ENCODE measurements at regions not wholly inside any gene's neighbourhood (a gene's known extent, or its start where the extent isn't known, plus 50 kb on each side); places are given as distances from the start of the nearest gene placed in this dataset.

DNA sequence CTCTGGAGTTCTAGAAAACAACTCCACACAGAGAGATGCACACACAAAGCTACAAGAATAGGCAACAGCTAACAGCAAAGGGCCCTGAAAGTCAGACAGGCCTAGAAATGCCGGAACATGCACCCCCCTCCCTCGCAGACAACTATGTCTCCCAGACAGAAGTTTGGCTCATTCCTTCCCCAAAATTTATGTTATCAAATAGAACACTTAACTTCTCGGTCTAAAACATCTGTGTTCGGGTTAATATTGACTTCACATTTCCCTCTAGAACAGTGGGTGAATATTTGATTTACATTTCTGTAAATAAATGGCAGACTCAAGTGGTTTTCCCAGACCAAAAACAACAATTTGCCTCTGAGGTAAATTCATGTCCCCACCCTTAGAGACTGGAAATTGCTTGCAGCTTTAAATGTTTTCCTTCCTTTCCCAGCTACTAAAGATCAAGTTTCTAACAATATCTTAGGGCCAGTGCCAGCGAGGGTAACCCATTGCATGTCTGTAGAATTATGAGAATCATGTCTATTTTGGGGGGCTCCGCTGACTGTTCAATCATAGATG, 92.5 kb upstream of the INHBA start:
- no peak for DNase-seq (ENCODE audit: low read depth)

DNA sequence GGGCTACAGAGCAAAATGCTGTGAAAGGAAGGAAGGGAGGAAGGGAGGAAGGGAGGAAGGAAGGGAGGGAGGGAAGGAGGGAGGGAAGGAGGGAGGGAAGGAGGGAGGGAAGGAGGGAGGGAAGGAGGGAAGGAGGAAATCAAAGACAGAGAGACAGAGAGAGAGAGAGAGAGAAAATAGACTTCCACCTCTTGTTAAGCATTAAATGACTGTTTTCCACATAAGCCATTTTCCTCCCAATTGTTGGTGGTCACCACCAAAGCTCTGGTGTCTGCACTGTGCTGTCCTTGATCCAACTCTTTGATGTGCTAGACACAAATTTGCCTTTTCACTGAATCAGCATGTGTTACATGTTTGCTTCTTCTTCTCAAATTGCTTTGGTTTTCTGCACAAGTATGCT, 90.7 kb upstream of the INHBA start:
- no peak for DNase-seq (ENCODE audit: low read depth)

DNA sequence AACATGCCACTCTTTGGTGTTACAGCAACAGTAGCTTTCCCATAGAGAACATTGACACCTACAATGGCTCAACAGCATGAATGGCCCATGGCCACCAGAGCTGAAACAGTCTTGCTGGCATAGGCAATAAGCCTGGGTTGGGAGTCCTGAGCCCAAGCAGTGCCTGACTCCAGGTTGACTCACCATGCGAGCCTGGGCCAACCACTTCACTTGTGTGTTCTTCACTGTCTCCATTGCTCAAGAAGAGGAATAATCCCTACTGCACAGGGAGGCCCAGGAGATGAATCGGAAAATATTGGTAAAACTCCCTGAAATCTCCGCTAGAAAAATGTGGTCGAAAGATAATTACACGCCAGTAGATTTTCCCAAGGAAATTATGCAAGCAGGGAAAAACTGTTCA, 89.2 kb upstream of the INHBA start:
- DNase-seq (ENCODE audit: low read depth): no peak

DNA sequence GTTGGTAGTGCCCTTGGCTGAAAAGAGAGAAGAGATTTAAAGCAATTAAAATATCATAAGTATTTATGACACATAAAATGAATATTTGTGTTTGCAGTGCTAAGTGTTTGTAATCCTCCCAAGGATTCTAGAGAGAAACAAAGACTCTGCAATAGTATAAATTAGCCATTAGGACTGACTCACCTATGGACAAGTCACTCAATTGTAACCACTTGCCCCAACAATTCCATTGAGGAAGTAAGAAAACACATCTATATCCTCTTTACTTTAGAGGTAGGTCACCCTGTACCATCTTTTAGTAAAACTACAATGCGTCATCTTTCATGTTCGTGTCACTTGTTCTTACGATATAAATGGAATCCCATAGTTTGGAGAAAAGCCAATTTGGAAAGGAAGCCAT, 85.7 kb upstream of the INHBA start:
- DNase-seq (ENCODE audit: low read depth): no peak

DNA sequence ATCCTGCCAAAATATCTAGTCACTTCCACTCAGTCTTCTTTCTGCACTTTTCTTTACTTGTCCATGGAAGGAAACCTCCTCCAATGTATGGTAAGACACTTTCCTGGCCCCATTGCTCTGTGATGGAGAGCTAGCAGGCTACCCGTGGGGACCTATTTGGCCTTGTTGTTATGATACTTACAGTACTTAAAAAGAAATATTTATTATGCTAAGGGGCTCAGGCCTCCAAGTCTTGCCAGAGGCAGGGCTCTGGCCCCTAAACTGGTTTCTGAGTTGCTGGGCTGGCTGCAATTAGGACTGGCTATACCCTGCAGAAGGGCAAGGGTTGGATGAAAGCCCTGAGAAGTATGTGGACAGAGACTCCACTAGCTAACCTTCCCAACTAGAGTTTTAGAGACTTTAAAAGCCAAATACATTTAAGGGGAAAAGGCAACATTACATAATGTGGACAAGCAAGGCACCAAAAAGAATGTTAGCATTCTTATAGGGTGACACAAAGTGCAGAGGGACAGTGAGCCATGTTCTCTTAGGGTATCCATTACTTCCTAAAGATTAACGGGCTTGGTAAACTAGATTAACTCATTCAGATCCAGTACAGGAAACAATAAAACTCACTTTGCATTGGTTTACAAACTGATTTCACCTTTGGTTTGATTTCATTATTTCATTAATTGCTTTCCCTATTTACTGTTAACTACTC, 84.9 kb upstream of the INHBA start:
- DNase-seq (ENCODE audit: low read depth): no peak

DNA sequence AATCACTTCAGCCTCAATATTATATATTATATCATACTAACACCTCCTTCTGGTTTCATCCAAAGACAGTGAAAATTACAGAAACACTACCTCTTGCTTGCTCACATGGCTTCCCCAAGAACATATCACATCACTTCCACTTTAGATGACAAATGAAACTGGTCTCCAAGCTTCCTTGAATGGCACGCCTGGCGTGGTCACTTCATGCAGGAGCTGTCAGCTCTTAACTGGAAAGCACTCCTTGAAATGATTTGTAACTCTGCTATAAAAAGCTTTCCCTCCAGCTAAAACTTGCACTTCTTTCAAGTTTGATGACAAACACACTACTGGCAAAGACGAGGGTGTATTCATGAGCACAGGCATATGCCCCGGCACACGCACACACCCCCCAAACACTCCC, 84.1 kb upstream of the INHBA start:
- DNase-seq (ENCODE audit: low read depth): no peak

DNA sequence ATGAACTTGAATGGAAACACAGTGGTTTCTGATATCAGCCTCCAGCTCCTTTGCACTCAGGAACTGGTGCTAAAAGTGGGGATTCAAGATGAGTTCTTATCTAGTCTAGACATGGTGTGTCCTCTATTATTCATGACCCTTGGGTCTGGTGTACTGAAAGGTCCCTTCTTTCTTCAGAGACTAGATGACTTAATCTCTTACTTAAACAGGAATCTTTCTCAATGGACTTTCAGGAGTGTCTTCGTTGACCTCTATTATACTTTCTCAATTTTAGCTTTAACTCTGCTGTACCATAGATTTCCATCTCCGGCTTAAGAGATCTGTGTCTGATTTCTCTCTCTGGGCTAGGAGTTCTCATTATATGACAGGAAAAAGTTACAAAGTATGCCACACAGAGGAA, 83.5 kb upstream of the INHBA start:
- no peak for DNase-seq (ENCODE audit: low read depth)

DNA sequence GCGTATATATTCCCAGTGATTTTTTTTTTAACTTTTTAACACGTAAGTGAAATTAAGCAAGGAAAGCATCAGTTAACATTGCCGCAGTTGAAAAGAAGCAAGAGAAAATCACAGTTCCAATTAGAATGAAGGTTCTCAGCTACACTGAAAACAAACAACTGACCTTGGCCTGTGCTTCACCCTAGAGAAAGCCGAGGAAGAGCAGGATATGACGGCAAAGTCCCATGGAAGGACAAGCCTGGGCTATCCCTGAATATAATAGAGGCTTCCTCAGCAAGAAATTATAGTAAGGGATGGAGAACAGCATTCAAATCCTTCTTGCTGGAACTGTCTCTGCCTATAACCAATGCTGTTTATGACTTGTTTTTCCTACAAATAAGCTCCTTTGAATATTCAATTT, 83.0 kb upstream of the INHBA start:
- DNase-seq (ENCODE audit: low read depth): no peak

DNA sequence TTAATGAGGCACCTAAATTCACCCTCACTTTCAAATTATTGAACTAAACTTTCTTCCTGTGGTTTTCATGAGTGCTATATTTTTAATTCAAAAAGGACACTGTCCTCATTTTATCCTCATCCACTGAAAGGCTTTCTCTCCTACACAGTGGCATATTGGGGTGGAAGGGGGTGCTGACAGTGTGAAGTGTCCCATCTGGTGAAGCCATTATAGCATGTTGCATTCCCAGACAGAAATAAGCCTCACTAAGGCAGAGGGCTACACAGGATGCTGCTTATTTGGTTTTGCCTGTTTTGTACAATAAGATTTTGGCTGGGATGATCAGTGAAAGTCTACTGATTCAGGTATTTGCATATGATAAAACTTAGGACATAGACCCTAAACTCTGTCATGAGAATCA, 82.4 kb upstream of the INHBA start:
- no peak for DNase-seq (ENCODE audit: low read depth)

DNA sequence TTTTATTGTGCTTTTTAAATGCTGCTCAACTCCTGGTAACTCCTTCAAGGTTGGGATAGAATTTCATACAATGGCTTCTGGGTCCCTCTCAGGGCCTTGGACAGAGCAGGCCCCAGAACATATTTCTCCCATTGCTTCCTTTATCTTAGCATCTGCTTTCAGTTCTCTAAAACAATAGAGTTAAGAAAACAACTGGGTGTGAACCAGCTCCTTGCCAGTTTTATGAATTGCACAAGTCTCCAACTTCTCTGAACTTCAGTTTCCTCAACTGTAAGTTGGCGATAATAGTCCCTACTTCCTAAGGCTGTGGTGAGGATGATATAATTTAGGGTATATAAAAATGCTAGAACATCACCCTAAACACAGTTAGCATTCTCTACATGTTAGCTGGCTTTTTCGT, 77.0 kb upstream of the INHBA start:
- no peak for DNase-seq (ENCODE audit: low read depth)

DNA sequence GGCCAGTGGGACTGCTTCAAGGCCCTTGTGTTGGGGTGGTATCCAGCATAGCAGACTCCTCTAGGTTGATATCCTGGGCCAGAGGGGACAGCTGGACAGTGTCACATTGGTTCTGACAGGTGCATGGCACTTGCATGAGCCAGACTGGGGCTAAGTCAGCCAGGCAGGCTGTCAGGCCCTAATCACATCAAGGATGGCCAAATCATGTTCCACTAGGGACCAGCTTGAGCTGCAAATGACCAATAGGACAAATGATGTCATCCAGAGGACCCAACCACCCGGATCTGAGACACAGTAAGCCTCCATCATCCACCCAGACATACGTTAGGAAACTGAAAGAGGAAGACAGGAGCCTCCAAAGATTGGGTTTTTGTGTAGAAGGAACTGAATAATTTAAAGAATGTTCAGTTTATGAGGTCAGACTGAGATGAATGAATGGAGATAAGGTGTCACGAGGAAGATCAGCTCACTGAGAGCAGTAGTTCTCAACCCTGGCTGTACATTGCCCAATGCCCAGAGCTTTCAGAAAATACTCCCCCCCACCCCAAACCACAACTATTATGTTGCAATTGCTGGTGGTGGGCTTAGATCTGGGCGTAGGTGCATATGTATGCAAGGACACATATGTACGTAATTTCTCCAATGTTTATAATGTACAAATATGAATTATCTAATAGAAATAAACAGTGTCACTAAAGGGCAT, 75.2 kb upstream of the INHBA start:
- DNase-seq (ENCODE audit: low read depth): no peak

DNA sequence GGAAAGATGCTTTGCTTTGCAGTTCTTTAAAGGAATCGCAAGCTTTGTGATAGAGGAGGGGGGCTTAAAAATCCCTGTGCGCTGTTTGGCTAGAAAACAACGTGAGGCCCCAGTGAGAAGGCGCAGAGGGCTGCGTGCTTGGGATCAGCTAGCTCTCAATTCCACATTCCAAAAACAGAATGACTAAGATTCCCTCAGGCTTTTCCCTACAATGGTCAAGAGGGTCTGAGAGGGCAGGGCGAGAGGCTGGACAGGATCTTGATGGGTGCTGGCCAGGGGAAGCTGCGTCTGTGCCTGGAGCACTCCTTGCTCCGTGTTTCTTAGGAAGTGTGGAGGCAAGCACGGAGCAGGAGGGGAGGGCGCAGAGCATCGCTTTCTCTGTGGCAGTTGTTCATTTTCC, 72.1 kb upstream of the INHBA start:
- no peak for DNase-seq (ENCODE audit: low read depth)

DNA sequence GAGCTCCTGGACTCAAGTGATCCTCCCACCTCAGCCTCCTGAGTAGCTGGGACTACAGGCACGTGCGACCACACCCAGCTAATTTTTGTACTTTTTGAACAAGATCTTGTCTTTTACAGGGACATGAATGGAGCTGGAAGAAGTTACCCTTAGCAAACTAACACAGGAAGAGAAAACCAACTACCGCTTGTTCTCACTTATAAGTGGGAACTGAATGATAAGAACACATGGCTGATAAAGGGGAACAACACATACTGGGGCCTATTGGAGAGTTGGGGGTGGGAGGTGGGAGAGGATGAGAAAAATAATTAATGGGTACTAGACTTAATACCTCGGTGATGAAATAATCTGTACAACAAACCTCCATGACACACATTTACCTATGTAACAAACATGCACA, 70.9 kb upstream of the INHBA start:
- DNase-seq (ENCODE audit: low read depth): no peak

DNA sequence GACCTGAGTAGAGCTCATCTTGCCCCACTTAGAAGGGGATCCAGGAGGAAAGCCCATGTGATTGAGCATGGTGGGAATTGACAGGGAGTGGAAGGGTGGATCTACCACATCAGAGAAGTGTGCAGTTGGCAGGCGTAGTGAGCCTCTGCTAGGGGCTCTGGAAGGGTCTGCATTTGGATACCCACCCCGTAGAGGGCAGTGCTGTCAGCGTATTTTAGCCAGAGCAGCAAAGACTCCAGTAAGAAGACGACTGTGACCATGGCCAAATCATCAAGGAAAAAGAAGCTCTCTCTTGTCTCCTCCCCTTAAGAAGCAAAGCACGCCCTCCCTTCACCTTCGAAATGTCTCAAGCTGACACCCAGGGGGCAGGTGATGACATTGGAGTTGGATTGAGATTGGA, 68.8 kb upstream of the INHBA start:
- DNase-seq (ENCODE audit: low read depth): no peak

DNA sequence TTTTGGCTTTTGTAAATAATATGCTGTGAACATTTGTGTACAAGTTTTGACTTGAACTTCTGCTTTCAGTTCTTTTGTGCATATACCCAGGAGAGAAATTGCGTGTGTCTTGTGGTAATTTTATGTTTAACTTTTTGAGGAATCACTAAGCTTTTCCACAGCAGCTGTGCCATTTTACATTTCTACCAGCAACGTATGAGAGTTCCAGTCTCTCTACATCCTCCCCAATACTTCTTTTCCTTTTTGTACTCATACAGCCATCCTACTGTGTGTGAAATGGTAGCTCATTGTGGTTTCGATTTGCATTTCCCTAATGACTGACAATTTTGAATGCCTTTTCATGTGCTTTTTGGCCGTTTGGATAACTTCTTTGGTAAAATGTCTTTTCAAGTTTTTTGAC, 66.3 kb upstream of the INHBA start:
- DNase-seq (ENCODE audit: low read depth): no peak

DNA sequence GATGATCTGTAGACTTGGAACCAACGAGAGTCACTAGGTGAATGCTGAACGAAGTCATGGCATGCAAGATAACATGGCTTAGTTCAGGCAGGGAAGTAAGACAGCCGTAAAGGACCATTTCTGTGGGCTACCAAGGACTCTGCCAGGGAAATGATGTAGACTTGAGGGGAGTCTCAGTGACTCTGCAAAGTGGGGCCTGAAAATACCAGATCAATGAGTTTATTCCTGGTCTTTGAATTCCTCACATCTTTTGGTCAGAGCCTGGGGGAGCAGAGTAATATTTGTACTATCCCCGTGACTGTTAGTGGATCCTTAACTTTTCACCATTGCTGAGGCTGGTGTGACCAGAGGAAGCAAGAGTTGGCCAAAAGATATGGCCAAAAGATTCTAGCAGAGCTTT, 60.7 kb upstream of the INHBA start:
- DNase-seq (ENCODE audit: low read depth): no peak

DNA sequence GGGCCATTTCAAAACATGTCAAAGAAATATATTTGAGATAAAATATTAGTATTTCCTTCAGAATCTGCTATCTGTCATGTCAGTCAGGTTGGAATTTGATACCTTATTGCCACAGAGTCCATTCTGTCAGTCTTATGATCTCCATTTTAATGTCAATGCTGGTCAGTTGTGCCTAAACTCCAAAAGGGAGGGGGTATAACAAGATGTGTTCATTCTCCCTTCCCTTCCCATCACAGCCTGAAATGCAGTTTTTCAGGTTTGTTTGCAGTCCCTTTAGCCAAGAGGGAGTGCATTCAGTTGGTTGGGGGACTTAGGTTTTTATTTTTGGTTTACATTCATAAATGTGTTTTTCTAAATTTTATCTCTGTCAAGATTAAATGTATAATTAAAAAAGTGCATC, 59.8 kb upstream of the INHBA start:
- DNase-seq (ENCODE audit: low read depth): no peak

DNA sequence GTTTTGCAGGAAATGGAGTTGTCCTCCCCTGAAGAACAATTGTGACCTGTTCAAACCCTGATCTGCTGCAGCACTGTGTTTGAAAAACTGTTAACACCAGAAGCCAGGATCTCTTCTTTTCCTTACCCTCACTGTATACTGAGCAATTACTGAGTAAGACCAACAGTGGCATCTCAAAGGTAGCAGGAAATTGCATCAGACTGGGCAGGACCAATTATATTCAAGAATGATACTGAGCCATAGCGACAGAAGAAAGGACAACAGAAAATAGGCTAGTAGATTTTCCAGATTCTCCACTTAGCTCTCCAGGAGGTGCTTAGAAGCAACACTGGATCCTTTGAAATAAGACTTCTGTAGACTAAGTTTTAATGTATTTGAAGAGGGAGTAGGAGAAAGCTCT, 57.4 kb upstream of the INHBA start:
- no peak for DNase-seq (ENCODE audit: low read depth)

DNA sequence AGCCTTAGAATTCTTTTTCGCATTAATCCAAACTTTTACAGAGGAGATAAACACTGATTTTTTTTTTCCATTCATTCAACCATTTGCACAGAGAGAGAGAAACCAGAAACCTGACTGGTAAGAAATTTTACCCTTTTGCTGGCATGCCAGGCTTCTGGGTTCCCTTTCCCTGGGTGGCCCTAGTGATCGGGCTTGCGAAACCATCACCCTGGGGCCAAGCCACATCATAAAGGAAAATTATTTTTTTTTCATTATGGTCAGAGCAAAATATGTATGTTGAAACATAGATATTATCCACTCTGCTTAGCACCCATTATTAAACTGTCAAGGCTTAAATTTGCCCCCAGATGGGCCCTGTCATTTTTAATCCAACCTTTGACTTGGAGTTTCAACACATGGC, 55.4 kb upstream of the INHBA start:
- no peak for DNase-seq (ENCODE audit: low read depth)

DNA sequence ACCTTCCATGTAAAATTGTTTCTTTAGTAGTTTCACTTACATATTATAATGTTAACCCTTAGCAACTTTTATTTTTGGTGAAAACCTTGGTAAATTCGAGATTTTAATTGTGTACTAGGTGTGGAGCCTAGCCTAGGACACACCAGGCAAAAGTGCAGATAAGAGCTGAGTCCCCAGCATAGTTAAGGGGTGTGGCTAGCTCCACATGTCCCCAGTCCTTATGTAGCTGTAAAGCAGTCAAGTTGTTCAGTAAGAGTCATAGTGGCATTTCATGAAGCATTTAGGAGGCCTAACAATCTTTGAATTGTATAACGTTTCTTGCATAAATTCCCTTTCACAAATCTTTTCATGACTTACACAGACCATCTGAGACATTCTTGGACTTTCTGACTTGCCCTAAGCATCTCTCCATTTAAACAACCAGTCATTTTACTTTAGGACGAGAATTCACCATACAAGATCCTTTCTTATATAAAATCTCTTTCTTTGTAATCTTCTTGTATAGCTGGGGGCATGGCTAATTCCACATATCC, 53.8 kb upstream of the INHBA start:
- DNase-seq (ENCODE audit: low read depth): no peak

DNA sequence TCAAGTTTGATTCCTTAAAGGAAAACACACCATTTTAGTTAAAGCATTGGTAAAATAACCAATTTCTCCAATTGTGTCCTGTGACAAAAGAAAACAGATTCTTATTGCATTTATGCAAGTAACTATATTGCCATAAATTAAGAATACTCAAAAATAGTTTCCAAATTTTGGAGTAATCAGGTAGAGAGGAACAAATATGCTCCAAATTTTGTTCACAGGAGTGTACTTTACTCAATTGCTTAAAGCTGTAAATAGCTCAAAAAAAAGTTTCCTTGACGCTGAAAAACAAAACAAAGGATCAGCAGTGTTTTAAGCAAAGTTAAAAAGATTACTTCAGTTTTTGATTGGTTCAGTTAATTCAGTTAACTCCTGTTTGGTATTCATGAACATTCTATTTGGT, 52.2 kb upstream of the INHBA start:
- DNase-seq (ENCODE audit: low read depth): no peak

DNA sequence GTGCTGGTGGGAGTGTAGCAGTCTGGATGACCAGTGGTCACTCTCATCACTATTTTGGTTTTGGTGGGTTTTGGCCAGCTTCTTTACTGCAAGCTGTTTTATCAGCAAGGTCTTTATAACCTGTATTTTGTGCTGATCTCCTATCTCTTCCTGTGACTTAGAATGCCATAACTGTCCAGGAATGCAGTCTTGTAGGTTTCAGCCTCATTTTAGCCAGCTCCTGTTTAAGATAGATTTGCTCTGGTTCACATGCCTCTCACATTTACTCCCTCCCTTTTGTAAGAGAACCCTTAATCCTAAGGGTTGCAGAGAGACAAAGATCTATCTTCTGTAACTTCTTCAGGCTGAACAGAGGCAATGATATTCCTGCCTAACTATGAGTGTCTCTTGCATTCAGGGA, 51.2 kb upstream of the INHBA start:
- DNase-seq (ENCODE audit: low read depth): no peak

All from activated T-helper 9 cell treated with anti-CD3 and anti-CD28 coated beads, Interleukin-2, amount 50 U/mL, for 16 hours (primary cell).